ENCODE measurements at regions not wholly inside any gene's neighbourhood (a gene's known extent, or its start where the extent isn't known, plus 50 kb on each side); places are given as distances from the start of the nearest gene placed in this dataset.

DNA sequence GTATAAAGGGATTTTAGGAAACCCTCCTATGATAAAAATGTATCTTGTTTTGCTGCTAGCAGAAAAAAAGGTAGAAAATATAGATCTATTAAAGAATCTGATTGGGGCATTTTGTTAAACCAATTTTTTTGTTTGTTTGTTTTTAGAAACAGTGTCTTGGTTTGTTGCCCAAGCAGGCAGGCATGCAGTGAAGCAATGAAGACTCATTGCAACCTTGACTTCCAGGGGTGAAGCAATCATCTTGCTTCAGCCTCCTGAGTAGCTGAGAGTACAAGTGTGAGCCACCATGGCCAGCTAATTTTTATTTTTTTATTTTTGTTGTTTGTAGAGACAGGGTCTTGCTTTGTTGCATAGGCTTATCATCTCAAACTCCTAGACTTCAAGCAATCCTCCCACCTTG is 755.8 kb upstream of the EDIL3 start:
- Histone ChIP-seq H3K27ac (no peak overlapping the region), H3K9me3 (no peaks in the 10 kb centered on the region), H3K4me1 (no peaks in the 10 kb centered on the region), H3K27me3 (no peaks in the 10 kb centered on the region), H3K4me3 (no peak overlapping the region), H3K36me3 (no peaks in the 10 kb centered on the region)
- intact Hi-C loops (cut with DNase I; ENCODE audit: low total_unique reads), result no loop called here
- TF ChIP-seq, protein P1, sequence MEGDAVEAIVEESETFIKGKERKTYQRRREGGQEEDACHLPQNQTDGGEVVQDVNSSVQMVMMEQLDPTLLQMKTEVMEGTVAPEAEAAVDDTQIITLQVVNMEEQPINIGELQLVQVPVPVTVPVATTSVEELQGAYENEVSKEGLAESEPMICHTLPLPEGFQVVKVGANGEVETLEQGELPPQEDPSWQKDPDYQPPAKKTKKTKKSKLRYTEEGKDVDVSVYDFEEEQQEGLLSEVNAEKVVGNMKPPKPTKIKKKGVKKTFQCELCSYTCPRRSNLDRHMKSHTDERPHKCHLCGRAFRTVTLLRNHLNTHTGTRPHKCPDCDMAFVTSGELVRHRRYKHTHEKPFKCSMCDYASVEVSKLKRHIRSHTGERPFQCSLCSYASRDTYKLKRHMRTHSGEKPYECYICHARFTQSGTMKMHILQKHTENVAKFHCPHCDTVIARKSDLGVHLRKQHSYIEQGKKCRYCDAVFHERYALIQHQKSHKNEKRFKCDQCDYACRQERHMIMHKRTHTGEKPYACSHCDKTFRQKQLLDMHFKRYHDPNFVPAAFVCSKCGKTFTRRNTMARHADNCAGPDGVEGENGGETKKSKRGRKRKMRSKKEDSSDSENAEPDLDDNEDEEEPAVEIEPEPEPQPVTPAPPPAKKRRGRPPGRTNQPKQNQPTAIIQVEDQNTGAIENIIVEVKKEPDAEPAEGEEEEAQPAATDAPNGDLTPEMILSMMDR (IDR thresholded peaks at IDR 0.05), result no peak
- TF ChIP-seq POLR2AphosphoS5 (IDR thresholded peaks at IDR 0.05) (no peak), EP300 (IDR thresholded peaks at IDR 0.05; ENCODE audit: low read depth) (no peak), POLR2A (IDR thresholded peaks at IDR 0.05) (no peak)
- DNase-seq, result no peak
- in situ Hi-C loops (cut with MboI; ENCODE audit: low pct_ligation_motif_present in 1 of 4, low pct_unique_long_range_greater_than_20kb in 1 of 4, low sequenced_read_pairs in 3 of 4), result no loop called here

DNA sequence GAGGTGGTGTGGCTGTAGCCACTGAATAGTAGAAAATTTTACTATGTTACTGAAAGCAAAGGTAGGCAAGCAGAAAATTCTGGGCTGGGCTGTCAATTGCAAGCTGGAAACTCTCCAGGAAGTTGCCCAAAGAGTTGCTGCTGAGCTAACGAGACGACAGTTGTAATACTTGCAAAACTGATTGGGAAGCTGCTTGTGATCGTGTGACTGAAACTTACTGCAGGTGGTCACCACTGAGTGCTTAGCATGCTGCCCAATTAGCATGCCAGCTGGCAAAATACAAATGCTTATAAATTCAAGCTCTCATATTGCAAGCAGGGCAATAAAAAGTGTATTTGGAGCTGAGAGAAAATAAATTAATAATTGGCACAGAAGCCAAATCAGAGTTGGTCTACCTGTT is 758.5 kb upstream of the EDIL3 start:
- no peak for DNase-seq
- intact Hi-C loops (cut with DNase I; ENCODE audit: low total_unique reads) (no loop called here), in situ Hi-C loops (cut with MboI; ENCODE audit: low pct_ligation_motif_present in 1 of 4, low pct_unique_long_range_greater_than_20kb in 1 of 4, low sequenced_read_pairs in 3 of 4) (no loop called here)
- no peaks in the 10 kb centered on the region for H3K4me1 ChIP-seq
- no peak overlapping the region for H3K27ac ChIP-seq
- H3K9me3 ChIP-seq, result no peaks in the 10 kb centered on the region
- no peaks in the 10 kb centered on the region for H3K36me3 ChIP-seq
- no peaks in the 10 kb centered on the region for H3K27me3 ChIP-seq
- WGBS, 2 donors (ENCODE audit: low coverage in 1 of 2), result 52 to 60% methylated on average over 3 of the region's 3 CpGs
- TF ChIP-seq POLR2A (IDR thresholded peaks at IDR 0.05) (no peak), POLR2AphosphoS5 (IDR thresholded peaks at IDR 0.05) (no peak), EP300 (IDR thresholded peaks at IDR 0.05; ENCODE audit: low read depth) (no peak)
- TF ChIP-seq, protein P1 (IDR thresholded peaks at IDR 0.05), result no peak
- H3K4me3 ChIP-seq, result no peak overlapping the region

GRCh38 chr5:85148701-85149100 is 764.0 kb upstream of the EDIL3 start:
- H3K9me3 ChIP-seq, result no peaks in the 10 kb centered on the region
- H3K36me3 ChIP-seq, result no peaks in the 10 kb centered on the region
- H3K4me1 ChIP-seq, result no peaks in the 10 kb centered on the region
- TF ChIP-seq POLR2A (IDR thresholded peaks at IDR 0.05) (no peak), POLR2AphosphoS5 (IDR thresholded peaks at IDR 0.05) (no peak), EP300 (IDR thresholded peaks at IDR 0.05; ENCODE audit: low read depth) (no peak)
- TF ChIP-seq, protein P1 (IDR thresholded peaks at IDR 0.05), result no peak
- no peak for DNase-seq
- in situ Hi-C loops (cut with MboI; ENCODE audit: low pct_ligation_motif_present in 1 of 4, low pct_unique_long_range_greater_than_20kb in 1 of 4, low sequenced_read_pairs in 3 of 4), result no loop called here
- 70 to 80% methylated on average over 2 of the region's 2 CpGs for WGBS, 2 donors (ENCODE audit: low coverage in 1 of 2)
- intact Hi-C loops (cut with DNase I; ENCODE audit: low total_unique reads), result no loop called here
- no peak overlapping the region for H3K4me3 ChIP-seq
- H3K27me3 ChIP-seq, result no peaks in the 10 kb centered on the region
- H3K27ac ChIP-seq, result no peak overlapping the region

DNA sequence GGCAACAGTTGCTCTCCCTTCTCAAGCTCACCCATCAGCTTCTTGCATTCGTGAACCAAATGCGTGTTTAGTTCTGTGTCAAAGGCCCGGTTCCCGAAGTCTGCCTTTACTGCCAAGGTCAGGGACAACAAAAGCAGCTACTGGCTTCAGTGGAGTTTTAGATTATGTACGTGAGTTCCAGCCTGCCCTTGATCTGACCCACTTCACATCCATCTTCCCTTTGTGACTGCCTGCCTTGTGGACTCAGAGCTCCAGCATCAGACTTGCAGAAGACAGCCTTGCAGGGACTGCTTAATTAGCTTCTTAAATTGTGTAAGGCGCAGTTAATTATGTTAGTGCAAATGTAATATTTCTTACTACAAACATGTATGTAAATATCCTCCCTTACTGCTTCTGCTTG is 774.7 kb upstream of the EDIL3 start:
- DNase-seq, result no peak
- in situ Hi-C loops (cut with MboI; ENCODE audit: low pct_ligation_motif_present in 1 of 4, low pct_unique_long_range_greater_than_20kb in 1 of 4, low sequenced_read_pairs in 3 of 4), result no loop called here
- no peak overlapping the region for H3K27ac ChIP-seq
- 69 to 79% methylated on average over 4 to 6 of the region's 6 CpGs for WGBS, 2 donors (ENCODE audit: low coverage in 1 of 2)
- no peak for TF ChIP-seq POLR2A (IDR thresholded peaks at IDR 0.05)
- TF ChIP-seq POLR2AphosphoS5 (IDR thresholded peaks at IDR 0.05), result no peak
- TF ChIP-seq, protein P1 (IDR thresholded peaks at IDR 0.05), result no peak
- no peak for TF ChIP-seq EP300 (IDR thresholded peaks at IDR 0.05; ENCODE audit: low read depth)
- no peaks in the 10 kb centered on the region for H3K27me3 ChIP-seq
- intact Hi-C loops (cut with DNase I; ENCODE audit: low total_unique reads), result no loop called here
- H3K4me1 ChIP-seq, result no peaks in the 10 kb centered on the region
- H3K9me3 ChIP-seq, result no peaks in the 10 kb centered on the region
- H3K36me3 ChIP-seq, result no peaks in the 10 kb centered on the region
- H3K4me3 ChIP-seq, result no peak overlapping the region

Measured in transverse colon (tissue), 4 donors.